Naive B cell (primary cell): ENCODE measurements at regions not wholly inside any gene's neighbourhood (a gene's known extent, or its start where the extent isn't known, plus 50 kb on each side); places are given as distances from the start of the nearest gene placed in this dataset.
"Not testable (repeated sequence)": the region's sequence is repeated elsewhere in the genome, so short reads cannot be mapped to it uniquely, and the experiment has no call there.

Experiments
- ATAC-seq, 2 donors: fragments of 150-1000 bp; cut with Tn5 transposase; 2 replicates each; pipeline ENCODE4 v1.10.0; 2021; ENCODE audit warnings: low read depth in 2 of 2, mild to moderate bottlenecking in 2 of 2, moderate library complexity in 2 of 2
- DNase-seq: peaks from one replicate; pipeline ENCODE4 v3.0.0; 2022
- H3K27ac Mint-ChIP-seq, 6 donors: one replicate each; pipeline ENCODE4 v1.8.0; 2020 to 2022; ENCODE audit warnings: mild to moderate bottlenecking in 6 of 6, mixed read lengths in 6 of 6, moderate library complexity in 5 of 6, inconsistent platforms in 2 of 6
- H3K27me3 Mint-ChIP-seq, 3 donors: one replicate each; pipeline ENCODE4 v1.8.0; 2021 to 2022; ENCODE audit warnings: mixed read lengths in 3 of 3, mild to moderate bottlenecking in 1 of 3
- H3K36me3 Mint-ChIP-seq, 2 donors: one replicate each; pipeline ENCODE4 v1.8.0; 2020 to 2022; ENCODE audit warnings: mixed read lengths in 2 of 2, inconsistent platforms in 1 of 2, mild to moderate bottlenecking in 1 of 2
- H3K4me1 Mint-ChIP-seq, 3 donors: one replicate each; pipeline ENCODE4 v1.8.0; 2020 to 2022; ENCODE audit warnings: mixed read lengths in 3 of 3, inconsistent platforms in 1 of 3, mild to moderate bottlenecking in 1 of 3, moderate library complexity in 1 of 3
- H3K4me3 Mint-ChIP-seq, 8 donors: one replicate each; pipeline ENCODE4 v1.8.0; 2020 to 2022; ENCODE audit warnings: mild to moderate bottlenecking in 8 of 8, mixed read lengths in 8 of 8, moderate library complexity in 8 of 8, inconsistent platforms in 2 of 8
- H3K9me3 Mint-ChIP-seq, 7 donors: one replicate each; pipeline ENCODE4 v1.8.0; 2020 to 2022; ENCODE audit warnings: mixed read lengths in 7 of 7, mild to moderate bottlenecking in 5 of 7, inconsistent platforms in 2 of 7, moderate library complexity in 1 of 7

- Mint-ChIP-seq H3K36me3 (no peaks in the 10 kb centered on the region), H3K27me3 (peaks cover 29 to 33% (median 30%) of the 10 kb centered on the region in 3 donors), H3K4me1 (peaks cover 0 to 6% (median 0%) of the 10 kb centered on the region in 3 donors), H3K9me3 (peaks cover 0 to 6% (median 3%) of the 10 kb centered on the region in 7 donors), H3K4me3 (no peak overlapping the region), H3K27ac (no peak overlapping the region)
- ATAC-seq (no peak), DNase-seq (no peak)
These were observed 494.1 kb downstream of the PREX1 start for GRCh38 chr20:48333707-48334106.

- DNase-seq = no peak
- H3K27ac Mint-ChIP-seq = no peak overlapping the region
- H3K9me3 Mint-ChIP-seq = peaks cover 0 to 5% (median 1%) of the 10 kb centered on the region in 7 donors
- ATAC-seq = no peak
- H3K4me3 Mint-ChIP-seq = no peak overlapping the region
- H3K36me3 Mint-ChIP-seq = no peaks in the 10 kb centered on the region
- peaks cover 0 to 6% (median 0%) of the 10 kb centered on the region in 3 donors for H3K4me1 Mint-ChIP-seq
- H3K27me3 Mint-ChIP-seq = peaks cover 28 to 45% (median 31%) of the 10 kb centered on the region in 3 donors
These were observed 495.2 kb downstream of the PREX1 start for GRCh38 chr20:48332555-48332954.

GRCh38 chr20:48331518-48332286, 496.1 kb downstream of the PREX1 start:
- Mint-ChIP-seq H3K36me3 (no peaks in the 10 kb centered on the region), H3K9me3 (no peaks in the 10 kb centered on the region), H3K27me3 (peaks cover 26 to 39% (median 26%) of the 10 kb centered on the region in 3 donors), H3K4me1 (peaks cover 0 to 6% (median 0%) of the 10 kb centered on the region in 3 donors), H3K4me3 (no peak overlapping the region), H3K27ac (no peak overlapping the region)
- DNase-seq (no peak), ATAC-seq (no peak)

- ATAC-seq (no peak), DNase-seq (no peak)
- Mint-ChIP-seq H3K4me1 (peaks cover 0 to 6% (median 0%) of the 10 kb centered on the region in 3 donors), H3K4me3 (peak overlapping the region in 1 of 8 donors; percentile 64), H3K36me3 (no peaks in the 10 kb centered on the region), H3K27ac (no peak overlapping the region), H3K9me3 (no peaks in the 10 kb centered on the region), H3K27me3 (peaks cover 28 to 36% (median 28%) of the 10 kb centered on the region in 3 donors)
These were observed 497.8 kb downstream of the PREX1 start for GRCh38 chr20:48329676-48330664.

- H3K9me3 Mint-ChIP-seq = no peaks in the 10 kb centered on the region
- no peak overlapping the region for H3K27ac Mint-ChIP-seq
- no peak for DNase-seq
- no peak for ATAC-seq
- peak overlapping the region in 2 of 8 donors; percentile 15 to 21 for H3K4me3 Mint-ChIP-seq
- H3K36me3 Mint-ChIP-seq = no peaks in the 10 kb centered on the region
- H3K4me1 Mint-ChIP-seq = peaks cover 0 to 6% (median 0%) of the 10 kb centered on the region in 3 donors
- H3K27me3 Mint-ChIP-seq = peaks cover 25 to 40% (median 31%) of the 10 kb centered on the region in 3 donors
These were observed 498.7 kb downstream of the PREX1 start for GRCh38 chr20:48329031-48329615.

- not testable (repeated sequence) for H3K9me3 Mint-ChIP-seq, H3K27ac Mint-ChIP-seq, ATAC-seq, H3K36me3 Mint-ChIP-seq, DNase-seq, H3K4me1 Mint-ChIP-seq, H3K4me3 Mint-ChIP-seq
- peaks cover 25 to 40% (median 31%) of the 10 kb centered on the region in 3 donors for H3K27me3 Mint-ChIP-seq
These were observed 500.0 kb downstream of the PREX1 start for GRCh38 chr20:48327848-48328247.

GRCh38 chr20:48326868-48327267, 500.9 kb downstream of the PREX1 start:
- H3K4me3 Mint-ChIP-seq = no peak overlapping the region
- no peaks in the 10 kb centered on the region for H3K36me3 Mint-ChIP-seq
- H3K9me3 Mint-ChIP-seq = no peaks in the 10 kb centered on the region
- H3K27me3 Mint-ChIP-seq = peaks cover 19 to 37% (median 31%) of the 10 kb centered on the region in 3 donors
- DNase-seq = no peak
- H3K4me1 Mint-ChIP-seq = peaks cover 0 to 6% (median 0%) of the 10 kb centered on the region in 3 donors
- H3K27ac Mint-ChIP-seq = no peak overlapping the region
- ATAC-seq = no peak

DNA sequence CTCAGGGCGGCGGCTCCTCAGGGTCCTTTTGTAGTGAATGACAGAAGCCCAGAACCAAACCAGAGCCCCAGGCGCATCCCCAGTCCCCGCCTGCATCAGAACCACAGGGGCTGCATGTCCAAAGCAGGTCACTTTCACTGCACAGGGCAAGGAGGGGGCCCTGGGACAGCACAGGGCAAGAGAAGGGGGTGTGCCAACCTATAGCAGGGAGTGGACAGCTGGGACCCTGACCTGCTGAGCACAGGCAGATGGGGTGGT, 501.4 kb downstream of the PREX1 start:
- Mint-ChIP-seq H3K4me3 (no peak overlapping the region), H3K27ac (peak overlapping the region in 1 of 6 donors; percentile 70), H3K4me1 (peaks cover 0 to 6% (median 0%) of the 10 kb centered on the region in 3 donors), H3K36me3 (no peaks in the 10 kb centered on the region), H3K9me3 (no peaks in the 10 kb centered on the region), H3K27me3 (peaks cover 15 to 35% (median 31%) of the 10 kb centered on the region in 3 donors)
- DNase-seq (no peak), ATAC-seq (no peak)

DNA sequence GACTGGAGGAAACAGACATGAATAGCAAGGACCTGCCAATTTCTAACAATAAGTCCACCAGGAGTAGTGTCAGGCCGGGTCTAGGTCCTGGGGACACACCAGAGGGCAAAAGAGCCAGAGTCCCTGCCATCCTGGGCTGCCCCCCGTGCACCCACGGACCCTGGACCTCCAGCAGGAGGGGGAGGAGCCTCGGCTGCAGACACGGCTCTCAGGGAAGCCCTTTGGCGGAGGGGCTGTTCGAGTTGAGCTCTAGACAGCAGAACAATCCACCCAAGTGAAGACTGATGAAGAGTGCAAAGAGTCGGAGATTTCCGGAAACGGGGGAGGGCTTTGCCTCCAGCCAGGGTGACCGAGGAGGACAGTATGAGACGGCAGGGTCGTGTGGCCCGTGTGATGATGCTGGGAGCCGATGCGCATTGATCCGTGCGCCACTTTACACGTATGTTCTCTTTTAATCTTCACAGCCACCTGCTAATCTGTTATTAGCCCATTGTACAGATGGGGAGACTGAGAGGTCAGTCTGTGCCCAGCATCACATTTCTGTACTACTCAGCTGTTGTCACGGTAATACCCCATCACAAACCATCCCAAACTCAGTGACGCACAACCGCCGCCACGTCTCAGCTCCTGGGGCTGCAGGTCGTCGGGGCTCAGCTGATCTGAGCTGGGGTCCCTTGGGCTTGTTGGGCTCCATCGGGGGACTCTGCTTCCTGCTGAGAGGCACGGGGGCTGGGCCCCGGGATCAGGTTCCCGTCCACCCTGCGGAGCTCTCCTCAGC, 502.0 kb downstream of the PREX1 start:
- no peak for ATAC-seq
- Mint-ChIP-seq H3K9me3 (no peaks in the 10 kb centered on the region), H3K4me3 (no peak overlapping the region), H3K27me3 (peaks cover 15 to 35% (median 31%) of the 10 kb centered on the region in 3 donors), H3K27ac (no peak overlapping the region), H3K4me1 (peaks cover 0 to 6% (median 0%) of the 10 kb centered on the region in 3 donors), H3K36me3 (no peaks in the 10 kb centered on the region)
- DNase-seq = no peak

DNA sequence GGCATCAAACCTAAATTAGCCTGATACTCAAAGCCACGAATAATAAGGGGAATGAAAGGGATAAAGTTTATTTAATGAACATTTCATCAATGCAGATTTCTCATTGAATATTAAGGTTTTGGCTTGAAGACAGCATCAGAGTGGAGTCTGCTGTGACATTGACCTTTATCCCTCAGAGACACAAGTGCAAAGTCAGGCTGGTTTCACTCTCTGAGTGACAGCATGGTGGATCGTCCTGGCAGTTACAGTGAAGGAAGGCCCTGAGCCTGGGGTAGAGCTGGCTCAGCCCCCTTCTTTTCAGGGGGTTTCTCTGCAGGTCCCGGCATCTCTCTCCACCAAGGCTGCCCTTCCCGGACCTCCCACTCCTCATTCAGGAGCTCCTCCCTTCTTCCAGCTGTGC, 503.1 kb downstream of the PREX1 start:
- Mint-ChIP-seq H3K4me3 (no peak overlapping the region), H3K4me1 (peaks cover 0 to 2% (median 0%) of the 10 kb centered on the region in 3 donors), H3K27me3 (peaks cover 15 to 46% (median 35%) of the 10 kb centered on the region in 3 donors), H3K27ac (no peak overlapping the region), H3K9me3 (no peaks in the 10 kb centered on the region), H3K36me3 (no peaks in the 10 kb centered on the region)
- no peak for ATAC-seq
- DNase-seq = no peak

GRCh38 chr20:48321271-48321670, 506.5 kb downstream of the PREX1 start:
- Mint-ChIP-seq H3K36me3 (no peaks in the 10 kb centered on the region), H3K27me3 (peaks cover 19 to 55% (median 35%) of the 10 kb centered on the region in 3 donors)

DNA sequence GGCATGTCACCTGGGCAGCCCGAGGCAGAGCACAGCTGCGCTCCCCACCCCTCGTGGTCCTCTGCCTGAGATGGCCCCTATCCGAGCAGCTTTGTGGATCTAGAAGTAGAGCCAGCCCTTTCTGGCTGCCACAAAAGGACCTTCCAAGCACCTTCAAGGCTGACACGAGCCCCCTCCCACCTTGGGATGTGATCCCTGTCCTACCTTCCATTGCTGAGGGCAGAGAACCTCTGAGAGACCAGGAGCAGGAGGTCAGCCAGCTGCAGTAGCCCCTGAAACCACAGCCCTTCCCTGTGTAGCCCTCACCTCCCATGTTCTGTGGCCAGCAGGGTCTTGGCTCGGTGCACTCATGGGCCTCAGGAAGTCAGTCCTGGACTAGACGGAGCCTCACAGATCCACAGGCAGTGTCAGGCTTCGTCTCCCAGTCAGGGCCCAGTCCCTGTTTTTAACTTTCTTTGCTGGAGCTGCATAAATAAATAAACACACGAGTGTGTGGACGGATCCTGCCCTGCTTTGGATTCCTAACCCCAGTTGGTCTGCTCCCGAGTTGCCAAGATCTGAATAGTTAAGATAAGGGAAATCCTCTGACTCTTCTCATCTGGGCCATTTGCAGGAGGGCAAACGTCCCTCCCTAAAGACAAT, 507.7 kb downstream of the PREX1 start:
- no peaks in the 10 kb centered on the region for H3K36me3 Mint-ChIP-seq
- peaks cover 12 to 47% (median 27%) of the 10 kb centered on the region in 3 donors for H3K27me3 Mint-ChIP-seq
- ATAC-seq = no peak
- H3K4me1 Mint-ChIP-seq = no peaks in the 10 kb centered on the region
- H3K9me3 Mint-ChIP-seq = peaks cover 0 to 2% (median 0%) of the 10 kb centered on the region in 7 donors
- no peak for DNase-seq
- no peak overlapping the region for H3K4me3 Mint-ChIP-seq
- H3K27ac Mint-ChIP-seq = peak overlapping the region in 1 of 6 donors; percentile 21

More at GRCh38 chr20:48321271-48321670, 506.5 kb downstream of the PREX1 start:
- Mint-ChIP-seq H3K4me3 (no peak overlapping the region), H3K27ac (no peak overlapping the region), H3K4me1 (no peaks in the 10 kb centered on the region), H3K9me3 (no peaks in the 10 kb centered on the region)
- DNase-seq (no peak), ATAC-seq (no peak)
